Aorta (tissue), 5 donors: ENCODE measurements at regions not wholly inside any gene's neighbourhood (a gene's known extent, or its start where the extent isn't known, plus 50 kb on each side); places are given as distances from the start of the nearest gene placed in this dataset.
"Not testable (repeated sequence)": the region's sequence is repeated elsewhere in the genome, so short reads cannot be mapped to it uniquely, and the experiment has no call there.

Source experiments
- ATAC-seq: fragments of 200-7000 bp; cut with Tn5 transposase; one replicate; pipeline ENCODE4 v1.9.1; 2022; ENCODE audit warnings: moderate library complexity; ENCODE audit not compliant: low FRiP score
- DNase-seq, 2 donors: peaks; one replicate each; pipeline ENCODE4 v3.0.0-alpha.2; 2020
- H3K27ac ChIP-seq, 2 donors: one replicate each; pipeline ENCODE4 v1.5.1; 2013; ENCODE audit warnings: low read length in 2 of 2, mild to moderate bottlenecking in 2 of 2, moderate library complexity in 2 of 2, control low read depth in 1 of 2, inconsistent platforms in 1 of 2, low read depth in 1 of 2
- H3K27me3 ChIP-seq, 2 donors: one replicate each; pipeline ENCODE4 v1.6.1; 2013; ENCODE audit warnings: control low read depth in 1 of 2, low read length in 1 of 2, mild to moderate bottlenecking in 1 of 2, moderate library complexity in 1 of 2; ENCODE audit not compliant: insufficient read depth in 2 of 2, control insufficient read depth in 1 of 2
- H3K36me3 ChIP-seq, 2 donors: one replicate each; pipeline ENCODE4 v1.6.1; 2013; ENCODE audit warnings: control low read depth in 1 of 2, low read length in 1 of 2, mild to moderate bottlenecking in 1 of 2; ENCODE audit not compliant: insufficient read depth in 2 of 2, control insufficient read depth in 1 of 2
- H3K4me1 ChIP-seq, 2 donors: one replicate each; pipeline ENCODE4 v1.6.1; 2013; ENCODE audit warnings: low read length in 2 of 2, control low read depth in 1 of 2, mild to moderate bottlenecking in 1 of 2, moderate library complexity in 1 of 2; ENCODE audit not compliant: insufficient read depth in 2 of 2, control insufficient read depth in 1 of 2
- H3K4me3 ChIP-seq, 2 donors: one replicate each; pipeline ENCODE4 v1.5.1; 2013; ENCODE audit warnings: low read length in 2 of 2, control low read depth in 1 of 2, mild to moderate bottlenecking in 1 of 2
- H3K9me3 ChIP-seq: one replicate; pipeline ENCODE4 v1.6.1; 2013; ENCODE audit warnings: mild to moderate bottlenecking, low read length; ENCODE audit not compliant: control insufficient read depth
- WGBS, 2 donors: extraction: QIAGEN DNeasy Blood & Tissue Kit; methylation state at CpG; one replicate each; pipeline ENCODE4 v1.1.7; 2013; 5-methylcytosine and 5-hydroxymethylcytosine counted together
- intact Hi-C, 2 donors: fragments of 100-400 bp; cut with DNase I; formaldehyde crosslinking; loops; one replicate each; pipeline versions ENCODE4 v1.14.2 to v1.15.0; 2022
- donor health status: healthy with polysubstance abuse.
- donor health status: Bipolar disorder and iron deficiency.
- donor health status: DM: no; HTN: no; CAD: no.
- donor health status: DM: no; HTN: no; CAD: no.
- donor health status: DM: yes; HTN: yes; CAD: no.

DNA sequence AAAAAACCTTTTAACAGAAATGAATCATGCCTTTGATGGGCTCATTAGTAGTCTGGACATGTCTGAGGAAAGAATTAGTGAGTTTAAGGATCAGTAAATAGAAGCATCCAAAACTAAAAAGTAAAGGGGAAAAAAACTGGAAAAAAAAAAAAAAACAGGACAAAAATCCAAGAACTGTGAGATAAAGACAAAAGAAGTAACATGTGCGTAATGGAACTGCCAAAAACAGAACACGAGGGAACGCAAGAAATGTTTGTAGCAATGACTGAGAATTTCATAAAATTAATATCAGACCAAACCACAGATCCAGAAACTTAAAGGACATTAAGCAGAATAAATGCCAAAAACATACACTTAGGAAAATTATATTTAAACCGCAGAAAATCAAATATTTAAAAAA, 77.4 kb downstream of the MS4A13 start:
- Histone ChIP-seq H3K4me1 (no peaks in the 10 kb centered on the region), H3K36me3 (no peaks in the 10 kb centered on the region), H3K27me3 (no peaks in the 10 kb centered on the region), H3K9me3 (peaks cover 3% of the 10 kb centered on the region), H3K27ac (no peak overlapping the region), H3K4me3 (no peak overlapping the region)
- no peak for ATAC-seq
- no peak for DNase-seq
- intact Hi-C loops, result no loop called here
- WGBS, 2 donors, result 63 to 64% methylated on average over 4 of the region's 4 CpGs

DNA sequence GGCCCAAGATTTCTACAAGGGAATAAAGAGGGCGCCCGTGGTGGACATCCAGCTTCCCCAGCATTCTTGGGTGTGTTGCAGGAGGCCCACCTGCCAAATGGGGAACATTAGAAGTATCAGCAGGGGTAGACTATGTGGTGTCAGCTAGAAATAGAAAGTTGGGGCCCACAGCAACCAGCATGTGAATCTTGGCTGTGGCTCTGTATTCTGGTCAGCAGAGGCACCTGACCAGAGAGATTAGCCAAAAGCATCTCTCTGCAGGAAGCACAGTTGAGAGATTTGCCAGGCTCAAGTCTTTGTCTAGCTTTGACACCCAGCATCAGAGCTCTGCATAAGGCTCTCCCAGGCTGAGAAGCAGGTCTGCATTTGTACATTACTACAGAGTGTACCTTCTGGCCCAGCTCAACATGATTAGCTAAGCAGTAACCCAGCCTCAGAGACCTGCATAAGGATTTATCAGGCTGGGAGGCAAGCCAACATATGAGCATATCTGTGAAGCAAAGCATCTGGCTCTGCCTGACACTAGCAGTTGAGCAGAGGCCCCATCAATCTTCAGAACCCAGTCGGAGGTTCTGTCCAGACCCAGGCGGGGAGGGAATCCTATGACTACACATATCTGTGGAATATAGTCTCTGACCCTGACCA, 79.9 kb downstream of the MS4A13 start:
- no peak for ATAC-seq
- intact Hi-C loops, result no loop called here
- H3K9me3 ChIP-seq, result peaks cover 3% of the 10 kb centered on the region
- no peak for DNase-seq
- whole genome bisulfite sequencing, 2 donors, result 60 to 72% methylated on average over 4 of the region's 4 CpGs
- H3K4me1 ChIP-seq, result no peaks in the 10 kb centered on the region
- H3K36me3 ChIP-seq, result no peaks in the 10 kb centered on the region
- no peak overlapping the region for H3K4me3 ChIP-seq
- no peaks in the 10 kb centered on the region for H3K27me3 ChIP-seq
- H3K27ac ChIP-seq, result no peak overlapping the region

DNA sequence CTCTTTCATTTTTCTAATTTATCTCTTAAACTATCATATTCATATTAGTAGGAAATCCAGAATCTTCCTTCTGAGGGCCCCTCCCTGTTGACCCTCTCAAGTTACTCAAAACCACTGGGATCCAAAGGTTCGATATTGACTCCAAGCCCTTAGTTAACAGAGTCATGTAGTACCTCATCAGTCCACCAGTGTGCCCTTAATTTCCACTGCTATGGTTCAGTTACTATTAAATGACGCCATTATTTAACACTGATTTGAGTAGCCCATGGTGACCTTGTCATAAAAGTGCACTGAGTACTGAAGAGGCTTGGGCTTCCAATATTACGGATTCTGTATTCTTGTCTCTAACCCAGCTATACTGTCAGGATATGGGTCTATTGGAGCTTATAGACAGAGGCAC, 91.9 kb upstream of the MS4A8 start:
- H3K27me3 ChIP-seq, result no peaks in the 10 kb centered on the region
- H3K36me3 ChIP-seq, result no peaks in the 10 kb centered on the region
- no peaks in the 10 kb centered on the region for H3K4me1 ChIP-seq
- H3K9me3 ChIP-seq, result no peaks in the 10 kb centered on the region
- no peak overlapping the region for H3K27ac ChIP-seq
- 82 to 85% methylated on average over 3 of the region's 3 CpGs for WGBS, 2 donors
- H3K4me3 ChIP-seq, result no peak overlapping the region
- intact Hi-C loops, result no loop called here
- DNase-seq, result no peak
- no peak for ATAC-seq

GRCh38 chr11:60609632-60610031, 89.8 kb upstream of the MS4A8 start:
- Histone ChIP-seq H3K36me3 (no peaks in the 10 kb centered on the region), H3K27me3 (no peaks in the 10 kb centered on the region), H3K9me3 (no peaks in the 10 kb centered on the region), H3K4me3 (no peak overlapping the region), H3K4me1 (no peaks in the 10 kb centered on the region), H3K27ac (no peak overlapping the region)
- intact Hi-C loops, result no loop called here
- DNase-seq (no peak), ATAC-seq (no peak)
- WGBS, 2 donors, result 51 to 56% methylated on average over 3 of the region's 3 CpGs

- no peak overlapping the region for H3K4me3 ChIP-seq
- H3K27me3 ChIP-seq, result no peaks in the 10 kb centered on the region
- intact Hi-C loops, result no loop called here
- DNase-seq (no peak), ATAC-seq (no peak)
- H3K4me1 ChIP-seq, result no peaks in the 10 kb centered on the region
- no peaks in the 10 kb centered on the region for H3K36me3 ChIP-seq
- WGBS, 2 donors, result 57 to 59% methylated on average over 1 of the region's 1 CpG
- no peak overlapping the region for H3K27ac ChIP-seq
- no peaks in the 10 kb centered on the region for H3K9me3 ChIP-seq
Measured at GRCh38 chr11:60610702-60611101, 88.7 kb upstream of the MS4A8 start.

DNA sequence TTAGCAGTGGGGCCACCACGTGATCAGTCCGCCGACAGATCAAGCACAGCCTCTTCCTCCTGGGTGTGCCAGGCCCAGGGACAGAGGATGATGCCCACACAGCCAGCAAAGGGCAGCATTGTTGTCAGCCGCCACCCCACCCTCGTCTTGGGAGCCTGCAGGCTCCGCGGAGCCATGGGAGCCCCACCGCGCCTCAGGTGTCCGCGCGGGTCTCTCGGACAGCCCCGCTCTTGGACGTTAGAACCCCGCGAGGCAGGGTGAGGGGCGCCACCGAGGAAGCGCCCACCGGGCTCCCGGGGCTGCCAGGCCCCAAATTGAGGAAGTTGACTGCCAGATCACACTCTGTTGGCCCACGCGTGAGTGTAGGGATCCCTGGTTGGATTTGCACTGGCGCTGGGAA, 83.9 kb upstream of the MS4A8 start:
- Histone ChIP-seq H3K27me3 (no peaks in the 10 kb centered on the region), H3K4me1 (no peaks in the 10 kb centered on the region), H3K36me3 (no peaks in the 10 kb centered on the region), H3K27ac (no peak overlapping the region), H3K9me3 (no peaks in the 10 kb centered on the region), H3K4me3 (no peak overlapping the region)
- intact Hi-C loops, result no loop called here
- ATAC-seq (no peak), DNase-seq (no peak)
- 73 to 81% methylated on average over 22 to 25 of the region's 25 CpGs for WGBS, 2 donors

DNA sequence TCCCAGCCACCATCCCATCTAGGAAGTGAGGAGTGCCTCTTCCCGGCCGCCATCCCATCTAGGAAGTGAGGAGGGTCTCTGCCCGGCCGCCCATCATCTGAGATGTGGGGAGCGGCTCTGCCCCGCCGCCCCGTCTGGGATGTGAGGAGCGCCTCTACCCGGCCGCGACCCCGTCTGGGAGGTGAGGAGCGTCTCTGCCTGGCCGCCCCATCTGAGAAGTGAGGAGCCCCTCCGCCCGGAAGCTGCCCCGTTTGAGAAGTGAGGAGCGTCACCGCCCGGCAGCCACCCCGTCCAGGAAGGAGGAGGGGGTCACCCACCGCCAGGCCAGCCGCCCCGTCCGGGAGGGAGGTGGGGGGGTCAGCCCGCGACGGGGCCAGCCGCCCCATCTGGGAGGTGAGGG, 77.5 kb upstream of the MS4A8 start:
- DNase-seq, intact Hi-C loops, H3K27me3 ChIP-seq, H3K27ac ChIP-seq, H3K4me3 ChIP-seq, H3K9me3 ChIP-seq, H3K4me1 ChIP-seq, ATAC-seq, H3K36me3 ChIP-seq: not testable (repeated sequence)
- WGBS, 2 donors, result 85 to 93% methylated on average over 14 to 30 of the region's 30 CpGs

DNA sequence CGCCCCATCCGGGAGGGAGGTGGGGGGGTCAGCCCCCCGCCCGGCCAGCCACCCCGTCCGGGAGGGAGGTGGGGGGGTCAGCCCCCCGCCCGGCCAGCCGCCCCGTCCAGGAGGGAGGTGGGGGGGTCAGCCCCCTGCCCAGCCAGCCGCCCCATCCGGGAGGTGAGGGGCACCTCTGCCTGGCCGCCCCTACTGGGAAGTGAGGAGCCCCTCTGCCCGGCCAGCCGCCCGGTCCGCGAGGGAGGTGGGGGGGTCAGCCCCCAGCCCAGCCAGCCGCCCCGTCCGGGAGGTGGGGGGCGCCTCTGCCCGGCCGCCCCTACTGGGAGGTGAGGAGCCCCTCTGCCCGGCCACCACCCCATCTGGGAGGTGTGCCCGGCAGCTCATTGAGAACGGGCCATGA, 76.6 kb upstream of the MS4A8 start:
- H3K4me3 ChIP-seq, ATAC-seq, intact Hi-C loops, H3K36me3 ChIP-seq, DNase-seq, H3K4me1 ChIP-seq, H3K9me3 ChIP-seq, H3K27me3 ChIP-seq, H3K27ac ChIP-seq: not testable (repeated sequence)
- 93% methylated on average over 12 to 27 of the region's 27 CpGs for WGBS, 2 donors

- no peak for ATAC-seq
- intact Hi-C loops, result no loop called here
- WGBS, 2 donors, result 23 to 25% methylated on average over 2 of the region's 2 CpGs
Measured at GRCh38 chr11:60625262-60625661, 74.2 kb upstream of the MS4A8 start.

More at GRCh38 chr11:60625262-60625661, 74.2 kb upstream of the MS4A8 start:
- no peaks in the 10 kb centered on the region for H3K4me1 ChIP-seq
- H3K36me3 ChIP-seq, result no peaks in the 10 kb centered on the region
- H3K9me3 ChIP-seq, result no peaks in the 10 kb centered on the region
- H3K27ac ChIP-seq, result no peak overlapping the region
- no peak for DNase-seq
- H3K27me3 ChIP-seq, result no peaks in the 10 kb centered on the region
- H3K4me3 ChIP-seq, result no peak overlapping the region
